Activated CD4-positive, alpha-beta T cell treated with anti-CD3 and anti-CD28 coated beads for 48 hours (primary cell): ENCODE measurements at regions not wholly inside any gene's neighbourhood (a gene's known extent, or its start where the extent isn't known, plus 50 kb on each side); places are given as distances from the start of the nearest gene placed in this dataset.

ENCODE experiments used
- DNase-seq: peaks from one replicate; pipeline ENCODE4 v3.0.0-alpha.2; 2020

GRCh38 chr13:38618336-38618735 lies 68.5 kb upstream of the FREM2 start:
- no peak for DNase-seq

GRCh38 chr13:38618881-38619280 lies 68.0 kb upstream of the FREM2 start:
- no peak for DNase-seq

DNA sequence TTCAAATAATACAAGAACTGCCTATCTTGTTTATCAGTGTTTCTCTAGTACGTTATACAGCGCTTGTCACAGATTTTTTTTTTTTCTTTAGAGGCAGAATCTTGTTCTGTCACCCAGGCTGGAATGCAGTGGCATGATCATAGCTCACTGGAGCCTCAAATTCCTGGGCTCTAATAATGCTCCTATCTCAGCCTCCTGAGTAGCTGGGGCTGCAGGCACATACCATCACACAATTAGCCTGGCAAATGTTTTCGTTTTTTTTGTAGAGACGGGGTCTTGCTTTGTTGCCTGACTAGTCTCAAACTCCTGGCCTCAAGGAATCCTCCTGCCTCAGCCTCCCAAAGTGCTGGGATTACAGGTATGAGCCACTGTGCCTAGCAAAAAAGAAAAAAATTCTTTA lies 66.0 kb upstream of the FREM2 start:
- DNase-seq = no peak

DNA sequence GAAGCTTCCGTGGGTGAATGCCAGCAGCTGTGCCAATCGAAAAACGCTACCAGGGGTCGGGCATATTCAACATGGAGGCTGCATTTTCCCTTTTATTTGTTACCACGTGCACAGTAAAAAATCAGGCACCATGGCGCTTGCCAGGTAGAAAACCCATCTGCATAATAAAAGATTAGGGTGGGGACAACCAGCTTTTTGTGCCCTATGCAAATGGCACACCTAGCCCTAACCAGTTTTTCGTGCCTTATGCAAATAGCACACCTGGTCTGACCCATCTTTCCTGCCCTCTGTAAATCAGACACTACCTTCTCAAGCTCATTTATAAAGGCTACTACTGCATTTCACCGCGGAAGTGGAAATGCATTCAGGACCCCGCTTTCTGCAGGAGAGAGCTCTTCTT lies 62.1 kb upstream of the FREM2 start:
- no peak for DNase-seq

- no peak for DNase-seq
Observed at GRCh38 chr13:38628554-38628953, 58.3 kb upstream of the FREM2 start.

GRCh38 chr13:38630780-38631179 lies 56.1 kb upstream of the FREM2 start:
- no peak for DNase-seq

GRCh38 chr13:38635030-38635429 lies 51.8 kb upstream of the FREM2 start:
- DNase-seq = no peak

- no peak for DNase-seq
Observed at GRCh38 chr13:38636073-38636472, 50.8 kb upstream of the FREM2 start.

- DNase-seq = no peak
Observed at GRCh38 chr13:38636761-38637160, 50.1 kb upstream of the FREM2 start.
